GM12873 (cell line): ENCODE measurements at regions not wholly inside any gene's neighbourhood (a gene's known extent, or its start where the extent isn't known, plus 50 kb on each side); places are given as distances from the start of the nearest gene placed in this dataset.

Experiments
- TF ChIP-seq, protein P1 (sequence below): IDR thresholded peaks from 2 replicates; pipeline ENCODE4 v1.5.1; 2012; ENCODE audit warnings: low read depth, mild to moderate bottlenecking, moderate library complexity, low read length, control low read depth; ENCODE audit not compliant: insufficient read depth; ENCODE audit errors: missing control alignments

GRCh38 chr4:131348263-131348662, 1800.8 kb upstream of the PCDH10 start:
- TF ChIP-seq, protein P1, sequence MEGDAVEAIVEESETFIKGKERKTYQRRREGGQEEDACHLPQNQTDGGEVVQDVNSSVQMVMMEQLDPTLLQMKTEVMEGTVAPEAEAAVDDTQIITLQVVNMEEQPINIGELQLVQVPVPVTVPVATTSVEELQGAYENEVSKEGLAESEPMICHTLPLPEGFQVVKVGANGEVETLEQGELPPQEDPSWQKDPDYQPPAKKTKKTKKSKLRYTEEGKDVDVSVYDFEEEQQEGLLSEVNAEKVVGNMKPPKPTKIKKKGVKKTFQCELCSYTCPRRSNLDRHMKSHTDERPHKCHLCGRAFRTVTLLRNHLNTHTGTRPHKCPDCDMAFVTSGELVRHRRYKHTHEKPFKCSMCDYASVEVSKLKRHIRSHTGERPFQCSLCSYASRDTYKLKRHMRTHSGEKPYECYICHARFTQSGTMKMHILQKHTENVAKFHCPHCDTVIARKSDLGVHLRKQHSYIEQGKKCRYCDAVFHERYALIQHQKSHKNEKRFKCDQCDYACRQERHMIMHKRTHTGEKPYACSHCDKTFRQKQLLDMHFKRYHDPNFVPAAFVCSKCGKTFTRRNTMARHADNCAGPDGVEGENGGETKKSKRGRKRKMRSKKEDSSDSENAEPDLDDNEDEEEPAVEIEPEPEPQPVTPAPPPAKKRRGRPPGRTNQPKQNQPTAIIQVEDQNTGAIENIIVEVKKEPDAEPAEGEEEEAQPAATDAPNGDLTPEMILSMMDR: no peak

GRCh38 chr4:131366714-131367113, 1782.4 kb upstream of the PCDH10 start:
- TF ChIP-seq, protein P1: no peak

DNA sequence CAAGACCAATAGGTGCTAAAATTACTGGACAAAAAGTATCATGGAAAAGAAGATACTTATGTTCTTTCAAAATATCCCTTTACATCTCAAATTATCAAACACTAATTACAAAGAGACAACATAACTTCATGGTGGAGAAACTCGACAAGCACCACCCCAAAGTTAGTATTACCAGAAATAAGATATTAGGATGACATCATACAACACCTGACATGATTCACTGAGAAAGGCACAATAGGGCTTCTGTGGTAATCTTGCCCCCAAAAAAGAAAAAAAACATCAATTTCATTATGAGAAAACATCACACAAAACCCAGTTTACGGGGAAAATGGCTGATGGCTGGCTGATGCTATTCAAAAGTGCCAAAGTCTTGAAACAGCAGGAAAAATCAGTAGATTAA, 1781.7 kb upstream of the PCDH10 start:
- TF ChIP-seq, protein P1: no peak

DNA sequence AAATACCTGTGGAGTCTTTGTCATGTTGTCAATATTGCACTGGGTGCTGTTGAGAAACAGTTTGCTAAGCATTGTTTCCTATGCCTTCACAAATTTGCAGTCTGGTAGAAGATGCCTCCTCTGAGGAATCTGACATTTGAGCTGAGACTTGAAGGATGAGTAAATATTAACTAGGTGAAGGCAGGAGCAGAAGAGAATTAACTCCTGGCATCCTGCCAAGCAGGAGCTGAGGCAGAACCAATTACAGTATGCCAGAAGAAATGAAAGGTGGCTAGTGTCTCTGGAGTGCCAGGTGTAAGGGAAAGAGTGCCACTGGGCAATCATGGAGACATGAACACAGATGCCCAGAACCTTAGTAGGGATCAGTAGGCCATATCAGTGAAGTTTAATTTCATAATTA, 1778.2 kb upstream of the PCDH10 start:
- TF ChIP-seq, protein P1: no peak

- TF ChIP-seq, protein P1: no peak
These were observed 1768.0 kb upstream of the PCDH10 start for GRCh38 chr4:131381055-131381454.

GRCh38 chr4:131382839-131383238, 1766.3 kb upstream of the PCDH10 start:
- TF ChIP-seq, protein P1: no peak

DNA sequence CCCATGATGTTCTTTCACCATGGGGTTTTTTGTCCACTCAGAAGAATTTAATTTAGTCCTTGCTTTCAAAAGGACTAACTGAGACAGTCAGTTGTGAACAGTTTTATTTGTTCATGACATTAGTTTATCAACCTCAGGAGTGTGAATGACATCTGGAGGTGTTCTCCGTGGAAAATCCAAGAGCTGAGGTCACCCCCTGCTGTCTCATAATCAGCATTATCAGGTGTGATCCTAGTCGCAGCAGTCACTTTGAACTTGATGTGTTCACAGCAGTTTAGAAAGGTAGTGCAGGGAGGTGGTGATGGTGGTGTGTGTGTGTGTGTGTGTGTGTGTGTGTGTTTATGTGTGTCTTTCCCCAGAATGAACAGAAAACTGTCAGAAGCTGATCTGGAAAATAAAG, 1760.8 kb upstream of the PCDH10 start:
- TF ChIP-seq, protein P1: no peak
